A172 (cell line): ENCODE measurements at regions not wholly inside any gene's neighbourhood (a gene's known extent, or its start where the extent isn't known, plus 50 kb on each side); places are given as distances from the start of the nearest gene placed in this dataset.
"Not testable (repeated sequence)": the region's sequence is repeated elsewhere in the genome, so short reads cannot be mapped to it uniquely, and the experiment has no call there.

ENCODE experiments used
- DNase-seq: peaks from one replicate; pipeline ENCODE4 v3.0.0-alpha.2; 2015; ENCODE audit warnings: low spot score

DNA sequence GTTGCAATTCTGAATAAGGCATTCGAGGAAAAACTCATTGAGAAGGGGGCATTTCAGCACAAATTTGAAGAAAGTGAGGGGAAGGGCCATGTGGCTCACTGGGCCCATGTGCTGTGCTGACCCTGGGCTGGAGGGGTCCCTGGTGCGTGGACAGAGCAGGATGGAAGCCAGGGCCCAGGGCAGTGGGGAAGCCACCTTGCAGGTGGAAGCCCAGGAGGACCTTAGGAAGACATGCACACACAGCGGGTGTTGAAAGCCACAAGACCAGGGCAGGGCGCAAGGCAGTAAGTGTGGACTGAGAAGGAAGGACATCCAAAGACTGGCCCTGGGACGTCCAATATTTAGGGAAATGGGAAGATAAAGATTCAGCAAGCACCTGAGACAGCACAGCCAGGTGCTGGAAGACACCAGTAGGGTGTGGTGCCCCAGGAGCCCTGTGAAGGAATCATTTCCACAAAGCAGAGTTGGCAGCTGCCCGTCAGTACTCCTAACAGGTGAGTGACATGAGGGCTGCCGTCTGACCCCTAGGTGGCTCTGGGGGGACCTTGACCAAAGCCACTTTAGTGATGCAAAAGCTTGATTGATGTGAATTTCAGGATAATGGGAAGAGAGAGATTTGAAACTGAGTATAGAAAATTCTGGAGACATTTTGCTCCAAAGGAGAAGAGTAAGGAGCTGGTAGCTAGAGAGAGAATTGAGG is 254.4 kb upstream of the EXOC2 start:
- no peak for DNase-seq

DNA sequence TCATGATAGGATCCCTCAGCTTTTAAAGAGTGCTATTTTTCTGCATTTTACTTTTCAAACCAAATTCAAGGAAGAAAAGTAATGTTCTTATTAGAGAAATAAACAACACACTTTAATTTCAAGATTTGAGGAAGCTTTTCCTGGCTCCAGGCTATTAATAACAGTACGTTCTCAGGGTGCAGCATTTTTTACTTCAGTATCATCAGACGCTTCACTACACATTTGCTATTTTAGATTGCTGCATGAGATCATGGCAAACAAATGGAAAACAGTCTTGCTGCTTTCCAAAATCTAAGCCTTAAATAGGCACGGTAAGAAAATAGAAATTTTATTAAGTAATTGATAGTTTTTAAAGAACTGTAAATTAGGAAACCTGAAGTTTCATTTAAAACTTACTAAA is 253.6 kb upstream of the EXOC2 start:
- DNase-seq = no peak

DNA sequence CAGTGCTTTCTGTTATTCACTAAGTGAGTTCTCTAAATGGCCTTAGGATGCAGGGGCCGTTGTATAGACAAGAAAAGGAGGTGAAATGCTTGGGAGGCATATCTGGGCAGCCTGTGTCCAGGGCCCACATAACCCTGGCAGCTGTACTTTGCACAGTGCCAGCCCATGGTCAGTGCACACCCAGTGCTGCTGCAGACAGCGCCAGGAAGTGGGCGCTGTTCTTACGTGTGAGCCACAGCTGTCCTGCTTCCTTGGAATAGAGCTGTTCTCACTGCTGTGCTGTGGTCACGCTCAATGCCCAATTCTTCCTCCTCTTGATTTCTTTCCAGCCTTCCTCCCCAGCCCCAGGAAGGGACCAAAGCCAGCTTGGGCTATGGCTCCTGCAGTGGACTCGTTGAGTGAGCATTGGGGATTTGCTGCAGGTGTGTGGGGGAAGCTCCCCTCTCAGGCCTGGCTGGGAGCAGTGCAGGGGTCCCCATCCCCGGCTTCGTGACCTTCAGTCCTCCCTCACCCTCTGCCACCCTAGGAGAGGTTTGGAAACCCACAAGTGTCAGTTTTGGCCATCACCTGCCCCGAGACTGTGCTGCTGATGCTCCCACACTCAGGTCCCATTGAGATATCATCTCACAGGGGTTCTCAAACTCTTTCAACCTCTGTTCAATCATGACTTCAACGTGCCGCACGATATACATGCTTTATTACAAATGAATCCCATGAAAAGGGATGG is 246.8 kb upstream of the EXOC2 start:
- DNase-seq = no peak

DNA sequence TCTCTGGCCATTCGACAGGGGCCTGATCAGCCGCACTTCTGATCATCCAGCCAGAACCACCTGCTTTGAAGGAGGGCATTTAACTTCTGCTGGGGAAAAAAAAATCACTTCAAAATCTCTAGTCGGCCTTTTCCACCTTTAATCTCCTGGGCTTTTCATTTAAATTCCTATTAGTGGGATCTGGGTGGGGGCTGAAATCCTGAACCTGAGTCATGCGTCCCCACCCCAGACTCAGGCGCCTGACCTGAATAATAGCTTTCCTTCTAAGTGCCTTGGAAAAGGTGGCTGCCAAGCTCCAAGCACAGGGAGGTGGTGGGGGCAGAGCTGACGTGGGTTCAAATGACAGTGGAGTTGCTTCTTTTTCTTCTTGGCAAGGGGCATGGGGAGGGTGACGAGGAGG is 246.0 kb upstream of the EXOC2 start:
- no peak for DNase-seq

DNA sequence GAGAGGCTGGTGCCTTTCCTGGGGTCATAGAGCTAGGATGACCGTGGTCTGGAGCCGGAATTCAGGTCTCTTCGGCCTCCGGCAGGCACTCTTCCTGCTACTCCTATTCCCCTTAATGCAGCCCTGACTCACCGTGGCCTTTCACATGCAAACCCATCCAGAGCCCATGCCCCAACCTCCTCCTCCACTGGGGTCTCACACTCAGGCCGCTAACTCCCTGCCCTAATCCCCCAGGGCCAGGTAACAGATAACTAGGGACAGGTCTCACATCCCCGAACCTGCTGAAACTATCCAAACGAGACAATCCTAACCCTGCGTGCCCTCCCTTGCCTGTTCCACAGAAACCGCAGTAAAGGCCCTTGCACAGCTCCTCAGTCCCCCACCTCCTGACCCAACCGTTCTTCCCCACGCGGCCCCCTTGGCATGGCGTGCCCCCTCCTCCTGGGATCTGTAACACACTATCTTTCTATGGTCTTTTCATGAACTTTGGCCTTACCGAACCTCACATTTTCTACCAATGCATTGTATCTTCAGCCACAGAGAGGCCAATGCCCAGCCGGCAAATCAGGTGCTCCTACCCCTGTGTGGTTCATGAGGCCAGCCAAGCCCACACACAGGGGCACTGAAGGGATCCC is 245.4 kb upstream of the EXOC2 start:
- DNase-seq = no peak

DNA sequence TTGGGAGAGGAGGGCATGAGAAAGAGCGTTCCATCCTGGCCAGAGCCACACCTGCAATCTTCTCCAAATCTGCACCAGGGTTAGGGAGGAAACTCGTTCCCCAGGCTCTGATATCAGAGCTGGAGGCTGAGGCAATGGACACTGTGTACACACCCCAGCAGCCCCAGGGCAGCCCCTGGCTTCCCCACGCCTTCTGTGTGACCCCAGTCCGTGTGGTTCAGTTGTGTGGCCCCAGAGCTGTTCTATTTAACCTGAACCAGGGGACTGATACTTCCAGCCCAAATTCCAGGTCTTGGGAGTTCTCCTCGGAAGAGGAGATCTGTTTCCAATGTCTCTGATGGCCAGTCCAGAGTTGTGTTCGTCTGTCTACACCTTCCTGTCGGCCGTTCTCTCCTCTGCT is 242.6 kb upstream of the EXOC2 start:
- no peak for DNase-seq

DNA sequence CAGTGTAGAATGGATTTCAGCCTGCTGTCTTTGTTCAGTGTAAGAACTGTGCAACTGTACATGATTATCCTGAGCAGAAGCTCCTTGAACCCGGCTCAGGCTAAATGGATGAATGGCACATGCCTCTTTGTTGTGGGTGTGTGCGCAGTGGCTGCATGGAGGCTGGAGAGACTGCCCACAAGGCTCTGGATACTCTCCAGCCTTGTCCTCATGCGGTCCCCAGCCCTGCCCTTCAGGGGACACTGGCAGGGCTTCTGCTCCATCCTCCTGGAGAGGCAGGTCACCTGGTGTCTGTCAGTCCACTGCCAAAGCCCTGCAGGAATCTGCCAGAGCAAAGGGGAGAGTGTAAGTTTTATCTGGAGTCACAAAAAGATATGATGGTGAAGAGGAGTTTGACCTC is 241.7 kb upstream of the EXOC2 start:
- no peak for DNase-seq

DNA sequence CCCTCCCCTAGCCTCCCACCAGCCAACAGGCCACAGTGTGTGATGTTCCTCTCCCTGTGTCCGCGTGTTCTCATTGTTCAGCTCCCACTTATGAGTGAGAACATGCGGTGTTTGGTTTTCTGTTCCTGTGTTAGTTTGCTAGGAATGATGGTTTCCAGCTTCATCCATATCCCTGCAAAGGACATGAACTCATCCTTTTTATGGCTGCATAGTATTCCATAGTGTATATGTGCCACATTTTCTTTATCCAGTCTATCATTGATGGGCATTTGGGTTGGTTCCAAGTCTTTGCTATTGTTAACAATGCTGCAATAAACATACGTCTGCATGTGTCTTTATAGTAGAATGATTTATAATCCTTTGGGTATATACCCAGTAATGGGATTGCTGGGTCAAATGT is 239.0 kb upstream of the EXOC2 start:
- DNase-seq = not testable (repeated sequence)

DNA sequence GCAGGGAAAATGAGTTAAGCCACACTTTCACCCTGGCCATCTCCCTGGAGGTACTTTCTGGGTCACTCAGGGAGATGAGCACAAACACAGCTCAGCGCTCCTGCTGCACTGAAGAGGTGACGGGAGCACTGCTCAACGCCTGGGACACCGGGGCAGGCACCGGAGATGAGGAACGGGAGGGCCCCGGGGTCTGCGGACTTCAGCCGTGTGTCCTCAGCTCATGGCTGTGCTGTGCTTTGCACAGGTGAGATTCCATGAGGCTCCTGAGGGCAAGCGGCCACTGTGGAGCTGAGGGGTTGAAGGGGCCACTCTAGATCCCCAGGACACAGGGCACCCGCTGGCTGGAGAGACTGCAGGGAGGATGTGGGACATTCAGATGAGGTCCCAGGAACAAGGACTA is 234.2 kb upstream of the EXOC2 start:
- DNase-seq = no peak

DNA sequence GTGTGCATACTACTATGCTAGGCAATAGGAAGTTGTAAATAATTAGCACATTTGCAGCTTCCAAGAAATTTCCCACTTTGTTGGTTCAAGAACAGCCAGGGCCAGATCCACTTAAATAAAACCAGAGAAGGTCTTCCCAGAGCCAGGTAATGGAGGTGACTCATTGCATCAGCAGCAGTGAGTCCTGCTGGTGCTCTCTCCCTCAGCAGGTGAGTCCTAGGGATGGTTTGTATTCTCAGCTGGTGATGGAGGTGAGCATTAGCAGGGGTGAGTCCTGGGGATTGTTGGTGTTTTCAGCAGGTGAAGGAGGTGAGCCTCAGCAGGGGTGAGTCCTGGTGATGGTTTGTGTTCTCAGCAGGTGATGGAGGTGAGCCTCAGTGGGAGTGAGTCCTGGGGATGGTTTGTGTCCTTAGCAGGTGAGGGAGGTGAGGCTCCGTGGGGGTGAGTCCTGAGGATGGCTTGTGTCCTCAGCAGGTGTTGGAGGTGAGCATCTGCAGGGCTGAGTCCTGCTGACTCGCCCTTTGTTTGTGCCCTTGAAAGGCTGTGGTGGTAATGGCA is 232.8 kb upstream of the EXOC2 start:
- no peak for DNase-seq

DNA sequence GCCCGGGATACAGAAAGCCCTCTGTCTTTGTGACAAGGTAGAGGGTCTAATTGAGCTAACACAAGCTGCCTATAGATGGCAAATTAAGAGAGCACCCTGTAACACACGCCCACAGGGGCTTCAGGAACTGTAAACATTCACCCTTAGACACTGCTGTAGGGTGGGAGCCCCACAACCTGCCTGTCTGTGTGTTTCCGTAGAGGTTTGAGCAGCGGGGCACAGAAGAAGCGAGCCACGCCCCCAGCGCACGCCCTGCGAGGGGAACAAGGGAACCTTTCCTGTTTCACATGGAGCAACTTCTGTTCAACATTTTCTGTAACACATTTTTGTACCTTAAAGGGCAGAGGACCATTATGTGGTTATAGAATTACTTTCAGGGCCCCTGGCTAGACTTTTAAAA is 231.7 kb upstream of the EXOC2 start:
- no peak for DNase-seq

DNA sequence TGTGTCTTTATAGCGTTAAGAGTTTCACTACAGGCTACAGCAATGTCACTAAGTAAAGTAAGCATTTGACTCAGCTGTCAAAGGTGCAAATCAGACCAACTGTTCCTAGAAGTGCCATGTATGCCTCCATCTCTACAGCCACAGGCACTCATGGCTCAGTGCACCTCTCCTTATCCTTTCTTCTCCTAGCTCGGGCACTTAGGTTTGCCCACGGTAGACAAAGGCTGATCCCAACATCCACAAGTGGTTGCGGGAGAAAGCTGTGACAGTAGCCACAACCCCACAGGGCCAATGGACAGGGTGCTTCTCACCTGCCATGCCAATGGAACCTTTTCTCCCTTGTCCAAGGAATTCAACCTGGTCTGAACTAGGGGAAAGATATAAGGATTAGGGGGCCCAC is 228.5 kb upstream of the EXOC2 start:
- no peak for DNase-seq

DNA sequence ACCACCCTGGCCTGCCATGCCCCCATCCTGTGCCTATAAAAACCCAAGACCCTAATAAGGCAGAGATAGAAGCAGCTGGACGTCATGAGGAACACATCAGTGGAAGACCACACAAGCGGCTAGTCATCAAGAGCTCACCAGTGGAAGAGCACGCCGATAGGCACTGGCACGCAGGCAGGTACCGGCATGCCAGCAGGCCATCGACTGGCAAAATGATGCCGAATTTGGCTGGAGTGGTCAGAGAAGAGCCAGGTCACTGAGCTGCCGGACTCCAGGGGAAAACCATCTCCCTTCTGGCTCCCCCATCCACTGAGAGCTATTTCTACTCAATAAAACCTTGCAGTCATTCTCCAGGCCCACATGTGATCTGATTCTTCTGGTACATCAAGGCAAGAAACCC is 227.6 kb upstream of the EXOC2 start:
- no peak for DNase-seq

DNA sequence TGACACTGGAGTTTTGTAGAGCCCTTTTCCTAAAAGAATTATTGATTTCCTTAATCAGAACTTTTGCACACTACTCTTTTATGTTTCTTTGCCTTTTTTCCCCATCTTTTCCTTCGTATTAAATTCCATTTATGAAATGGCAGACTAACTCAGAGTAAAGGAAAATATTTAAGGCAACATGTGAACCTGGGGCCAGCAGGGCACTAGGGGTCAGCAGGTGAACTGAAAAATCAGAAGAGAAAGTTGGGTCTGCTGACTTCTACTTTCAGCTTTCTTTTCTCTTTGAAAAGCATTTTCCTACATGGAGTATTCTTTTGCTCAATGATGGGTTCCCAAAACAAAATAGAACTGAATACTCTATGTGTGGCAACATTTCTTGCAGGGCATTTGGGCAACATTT is 226.6 kb upstream of the EXOC2 start:
- no peak for DNase-seq

DNA sequence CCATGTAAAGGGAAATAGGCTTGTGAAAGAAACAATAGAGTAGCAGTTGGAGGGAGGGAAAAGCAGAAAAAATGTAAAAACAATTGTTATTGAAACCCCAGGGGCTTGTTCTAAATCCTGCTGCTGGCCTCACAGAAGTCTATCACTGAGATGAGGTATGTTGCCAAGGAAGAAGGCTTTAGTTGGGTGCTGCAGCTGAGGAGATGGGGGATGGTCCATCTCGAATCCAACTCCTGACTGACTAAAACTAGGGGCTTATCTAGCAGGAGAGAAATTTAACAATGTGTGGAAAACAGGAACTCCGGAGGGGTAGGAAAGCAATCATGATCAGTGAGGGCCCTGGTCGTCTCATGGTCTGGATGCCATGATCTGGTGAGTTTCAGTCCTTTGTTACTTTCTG is 225.0 kb upstream of the EXOC2 start:
- DNase-seq = no peak

DNA sequence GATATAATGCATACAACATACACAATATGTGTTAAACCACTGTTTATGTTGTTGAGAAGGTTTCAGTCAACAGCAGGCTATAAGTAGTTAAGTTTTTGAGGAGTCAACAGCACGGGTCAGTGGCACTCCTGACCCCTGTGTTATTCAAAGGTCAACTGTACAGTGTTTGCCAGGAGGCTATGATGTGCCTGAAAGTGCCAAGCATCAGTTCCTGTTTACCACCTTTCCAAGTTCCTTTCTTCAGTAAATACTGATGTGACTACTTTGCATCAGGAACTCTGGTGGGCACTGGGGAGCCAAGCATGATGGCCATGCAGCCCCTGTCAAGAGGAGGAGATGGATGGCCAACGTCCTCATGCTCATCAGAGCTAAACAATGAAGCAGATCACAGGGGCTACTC is 224.4 kb upstream of the EXOC2 start:
- no peak for DNase-seq

DNA sequence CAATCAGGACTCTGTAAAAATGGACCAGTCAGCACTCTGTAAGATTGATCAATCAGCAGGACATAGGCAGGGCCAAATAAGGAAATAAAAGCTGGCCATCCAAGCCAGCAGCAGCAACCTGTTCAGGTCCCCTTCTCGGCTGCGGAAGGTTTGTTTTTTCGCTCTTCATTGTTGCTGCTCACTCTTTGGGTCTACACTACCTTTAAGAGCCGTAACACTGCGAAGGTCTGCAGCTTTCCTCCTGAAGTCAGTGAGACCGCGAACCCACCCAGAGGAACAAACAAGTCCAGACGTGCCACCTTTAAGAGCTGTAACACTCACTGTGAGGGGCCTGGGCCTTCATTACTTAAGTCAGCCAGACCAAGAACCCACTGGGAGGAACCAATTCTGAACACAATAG is 223.2 kb upstream of the EXOC2 start:
- DNase-seq = no peak

DNA sequence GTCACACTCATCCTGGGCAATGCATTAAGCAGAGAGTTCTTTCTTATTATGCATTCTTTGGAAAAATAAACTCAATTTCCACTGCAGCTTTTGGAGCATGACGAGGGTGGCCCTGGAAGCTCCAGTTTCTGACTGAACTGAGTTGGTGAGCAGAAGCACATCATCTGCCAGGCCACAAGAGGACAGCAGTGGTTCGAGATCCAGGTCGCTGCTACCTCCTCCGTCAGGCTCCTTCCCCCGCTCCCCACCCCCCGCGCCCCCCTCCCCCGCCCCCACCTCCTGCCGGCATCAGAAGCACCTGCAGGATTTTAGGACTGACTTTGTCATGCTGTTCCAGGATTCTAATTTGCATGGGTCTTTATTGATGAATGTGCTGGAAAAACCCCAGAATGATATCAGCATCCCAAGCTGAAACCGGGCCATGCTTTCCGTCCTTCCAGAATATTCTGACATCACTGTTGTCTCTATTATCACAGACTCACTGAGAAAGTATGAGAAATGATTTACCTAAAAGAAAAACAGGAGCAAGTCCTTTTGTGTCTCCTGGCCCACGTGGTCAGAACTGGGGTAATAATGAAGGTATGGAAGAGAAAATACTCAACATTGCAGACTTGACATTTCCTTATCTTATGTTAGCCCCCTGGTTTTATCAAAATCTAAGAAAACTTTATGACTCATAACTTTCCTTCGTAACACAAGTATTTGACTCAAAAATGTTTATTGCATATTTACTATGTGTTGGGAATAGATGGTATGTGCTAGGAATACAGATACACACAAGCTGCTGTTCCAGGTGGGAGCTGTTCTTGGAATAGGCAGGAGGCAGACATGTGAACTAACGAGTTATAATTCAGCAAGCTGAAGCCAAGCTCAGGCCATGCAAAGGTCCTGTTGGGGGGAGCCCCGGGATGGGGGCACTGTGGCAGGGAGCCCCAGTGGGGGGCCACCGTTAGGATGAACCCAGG is 220.2 kb upstream of the EXOC2 start:
- DNase-seq = peak; percentile 49

DNA sequence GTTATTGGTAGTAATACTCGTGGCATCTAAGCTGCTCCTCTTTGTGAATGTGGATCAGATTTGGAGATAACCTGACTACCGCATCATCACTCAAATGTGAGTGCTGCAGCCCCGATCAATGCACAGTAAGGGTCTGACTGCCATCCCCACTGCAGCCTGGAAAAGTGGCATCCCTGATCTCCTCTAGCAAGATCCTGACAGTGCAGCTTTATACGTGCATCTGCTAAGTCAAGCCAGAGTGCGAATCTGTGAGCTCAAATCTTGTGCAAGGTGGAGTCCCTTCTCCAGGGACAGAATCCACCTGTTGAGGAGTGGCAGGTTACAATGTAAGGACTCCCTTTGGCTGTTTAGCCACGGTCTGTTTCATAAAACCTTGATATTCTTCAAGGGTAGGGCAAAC is 215.0 kb upstream of the EXOC2 start:
- no peak for DNase-seq

DNA sequence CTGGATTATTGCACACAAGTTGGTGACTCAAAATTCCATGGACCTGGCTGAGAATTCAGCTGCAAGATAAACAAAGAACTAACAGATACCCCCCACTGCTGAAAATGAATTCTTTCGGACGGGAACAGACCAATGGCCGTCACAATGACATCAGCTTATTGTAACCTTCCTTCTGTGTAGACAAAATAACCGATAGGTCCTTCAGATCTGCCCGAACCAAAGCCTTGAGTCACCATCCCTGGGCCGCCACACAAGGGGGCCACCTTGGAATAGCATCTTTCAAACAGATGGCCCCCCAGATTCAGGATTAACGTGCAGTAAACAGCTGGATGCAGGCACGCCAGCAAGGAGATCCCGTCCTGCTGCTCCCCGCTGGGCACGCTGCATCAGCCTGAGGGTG is 214.0 kb upstream of the EXOC2 start:
- peak; percentile 45 for DNase-seq

DNA sequence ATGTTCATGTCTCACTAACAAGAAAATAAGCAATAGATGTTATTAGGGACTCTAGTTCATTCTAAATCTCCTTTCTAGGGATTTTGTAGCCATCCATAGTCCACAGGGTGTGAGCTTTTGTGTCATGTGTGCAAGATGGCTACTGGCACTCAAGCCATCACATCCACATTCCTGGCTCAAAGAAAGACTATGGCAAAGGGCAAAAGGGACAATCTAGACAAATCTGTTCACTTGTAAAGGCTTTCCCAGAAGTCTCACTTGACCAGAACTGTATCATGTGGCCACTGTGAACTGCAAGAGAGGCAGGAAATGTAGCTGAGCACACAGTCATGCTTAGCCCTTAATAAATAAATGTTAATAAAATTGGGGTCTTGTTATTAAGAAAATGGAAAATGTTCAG is 212.6 kb upstream of the EXOC2 start:
- DNase-seq = no peak

DNA sequence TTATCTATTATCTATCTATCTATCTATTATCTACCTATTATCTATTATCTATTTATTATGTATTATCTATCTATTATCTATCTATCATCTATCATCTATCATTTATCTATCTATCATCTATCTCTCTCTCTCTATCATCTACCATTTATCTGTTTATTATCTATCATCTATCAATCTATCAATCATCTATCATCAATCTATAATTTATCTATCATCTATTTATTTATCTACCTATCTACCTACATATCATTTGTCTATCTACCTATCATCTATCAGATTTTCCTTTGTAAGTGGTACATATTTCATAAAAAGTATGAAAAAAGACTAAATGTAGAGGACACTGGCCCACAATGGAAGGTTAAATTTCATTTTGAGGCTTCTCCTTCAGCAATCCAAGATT is 212.1 kb upstream of the EXOC2 start:
- no peak for DNase-seq
